ENCODE measurements at regions not wholly inside any gene's neighbourhood (a gene's known extent, or its start where the extent isn't known, plus 50 kb on each side); places are given as distances from the start of the nearest gene placed in this dataset.

GRCh38 chr5:173782671-173783101 lies 105.5 kb upstream of the CPEB4 start:
- TF ChIP-seq CTCF (IDR thresholded peaks at IDR 0.05) (no peak), POLR2AphosphoS5 (IDR thresholded peaks at IDR 0.05; ENCODE audit: low read depth, low read length) (no peak), SIN3A (IDR thresholded peaks at IDR 0.05; ENCODE audit: borderline replicate concordance, insufficient read depth, low read depth, low read length) (no peak)
